ENCODE measurements at regions not wholly inside any gene's neighbourhood (a gene's known extent, or its start where the extent isn't known, plus 50 kb on each side); places are given as distances from the start of the nearest gene placed in this dataset.

- TF ChIP-seq CTCF (IDR thresholded peaks at IDR 0.05 in 4 of 5, conservative IDR thresholded peaks at IDR 0.05 in 1 of 5) (no peak), POLR2A (IDR thresholded peaks at IDR 0.05) (no peak)
- Histone ChIP-seq H3K27me3 (no peaks in the 10 kb centered on the region), H3K27ac (no peak overlapping the region), H3K4me1 (peaks cover 0 to 3% of the 10 kb centered on the region in 2 donors), H3K9me3 (no peaks in the 10 kb centered on the region), H3K4me3 (no peak overlapping the region), H3K36me3 (no peaks in the 10 kb centered on the region)
- no peak for DNase-seq
- intact Hi-C loops (cut with DNase I; ENCODE audit: low total_unique reads) = no loop called here
- in situ Hi-C loops (cut with MboI; ENCODE audit: low sequenced_read_pairs in 4 of 4) = no loop called here
- ATAC-seq = no peak
Measured at GRCh38 chr6:14763616-14764015, 482.3 kb upstream of the JARID2 start.

- in situ Hi-C loops (cut with MboI; ENCODE audit: low sequenced_read_pairs in 4 of 4) (no loop called here), intact Hi-C loops (cut with DNase I; ENCODE audit: low total_unique reads) (no loop called here)
- Histone ChIP-seq H3K27ac (no peak overlapping the region), H3K36me3 (no peaks in the 10 kb centered on the region), H3K4me3 (no peak overlapping the region), H3K9me3 (no peaks in the 10 kb centered on the region), H3K4me1 (peaks cover 0 to 3% of the 10 kb centered on the region in 2 donors), H3K27me3 (no peaks in the 10 kb centered on the region)
- DNase-seq (no peak), ATAC-seq (no peak)
- TF ChIP-seq POLR2A (IDR thresholded peaks at IDR 0.05) (no peak), CTCF (IDR thresholded peaks at IDR 0.05 in 4 of 5, conservative IDR thresholded peaks at IDR 0.05 in 1 of 5) (no peak)
Measured at GRCh38 chr6:14765106-14765505, 480.8 kb upstream of the JARID2 start.

- Histone ChIP-seq H3K4me3 (no peak overlapping the region), H3K27me3 (no peaks in the 10 kb centered on the region), H3K9me3 (no peaks in the 10 kb centered on the region), H3K36me3 (no peaks in the 10 kb centered on the region), H3K27ac (no peak overlapping the region), H3K4me1 (peaks cover 0 to 3% of the 10 kb centered on the region in 2 donors)
- in situ Hi-C loops (cut with MboI; ENCODE audit: low sequenced_read_pairs in 4 of 4) = no loop called here
- no peak for ATAC-seq
- intact Hi-C loops (cut with DNase I; ENCODE audit: low total_unique reads) = no loop called here
- no peak for DNase-seq
- TF ChIP-seq CTCF (IDR thresholded peaks at IDR 0.05 in 4 of 5, conservative IDR thresholded peaks at IDR 0.05 in 1 of 5) = no peak
- TF ChIP-seq POLR2A (IDR thresholded peaks at IDR 0.05) = no peak
Measured at GRCh38 chr6:14765721-14766390, 480.0 kb upstream of the JARID2 start.

- Histone ChIP-seq H3K4me1 (peaks cover 0 to 3% of the 10 kb centered on the region in 2 donors), H3K27ac (no peak overlapping the region), H3K4me3 (no peak overlapping the region), H3K9me3 (no peaks in the 10 kb centered on the region), H3K36me3 (no peaks in the 10 kb centered on the region), H3K27me3 (no peaks in the 10 kb centered on the region)
- ATAC-seq = no peak
- no peak for DNase-seq
- intact Hi-C loops (cut with DNase I; ENCODE audit: low total_unique reads) = no loop called here
- in situ Hi-C loops (cut with MboI; ENCODE audit: low sequenced_read_pairs in 4 of 4) = no loop called here
- no peak for TF ChIP-seq CTCF (IDR thresholded peaks at IDR 0.05 in 4 of 5, conservative IDR thresholded peaks at IDR 0.05 in 1 of 5)
- TF ChIP-seq POLR2A (IDR thresholded peaks at IDR 0.05) = no peak
Measured at GRCh38 chr6:14766391-14766994, 479.4 kb upstream of the JARID2 start.
